ENCODE measurements at regions not wholly inside any gene's neighbourhood (a gene's known extent, or its start where the extent isn't known, plus 50 kb on each side); places are given as distances from the start of the nearest gene placed in this dataset.
A peak's percentile ranks its signal among the peaks of the same experiment; 100 is the strongest.

GRCh38 chr11:26201411-26201810 is 130.5 kb upstream of the ANO3 start:
- no peak for DNase-seq

- DNase-seq = no peak
Measured at GRCh38 chr11:26202754-26203153, 129.2 kb upstream of the ANO3 start.

DNA sequence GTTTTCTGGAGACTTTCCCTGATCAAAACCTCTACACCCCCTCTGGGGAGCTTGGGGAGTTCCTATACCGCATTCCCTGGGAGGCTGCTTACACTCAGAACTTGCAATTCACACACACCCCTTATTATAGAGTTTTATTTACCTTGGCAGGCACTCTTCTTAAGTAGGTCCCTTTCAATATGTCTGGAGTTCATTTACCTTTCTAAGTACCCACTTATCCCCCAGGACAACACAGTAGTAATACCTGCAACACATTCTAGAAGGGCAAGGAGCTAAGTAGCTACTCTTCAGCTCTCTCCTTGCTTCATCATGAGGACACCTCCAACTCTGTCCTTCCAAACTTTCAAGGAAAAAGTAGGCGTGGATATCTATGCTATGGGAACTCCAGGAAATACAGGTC is 127.8 kb upstream of the ANO3 start:
- no peak for DNase-seq

DNA sequence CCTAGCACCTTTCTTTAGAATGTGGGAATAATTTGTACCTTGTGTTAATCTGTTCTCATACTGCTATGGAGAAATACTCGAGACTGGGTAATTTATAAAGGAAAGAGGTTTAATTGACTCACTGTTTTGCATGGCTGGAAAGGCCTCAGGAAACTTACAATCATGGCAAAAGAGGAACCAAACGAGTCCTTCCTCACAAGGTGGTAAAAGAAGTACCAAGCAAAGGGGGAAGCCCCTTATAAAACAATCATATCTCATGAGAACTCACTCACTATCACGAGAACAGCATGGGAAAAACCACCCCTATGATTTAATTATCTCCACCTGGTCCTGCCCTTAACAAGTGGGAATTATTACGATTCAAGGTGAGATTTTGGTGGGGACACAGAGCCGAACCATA is 127.1 kb upstream of the ANO3 start:
- no peak for DNase-seq

GRCh38 chr11:26219183-26220117 is 112.5 kb upstream of the ANO3 start:
- no peak for DNase-seq

DNA sequence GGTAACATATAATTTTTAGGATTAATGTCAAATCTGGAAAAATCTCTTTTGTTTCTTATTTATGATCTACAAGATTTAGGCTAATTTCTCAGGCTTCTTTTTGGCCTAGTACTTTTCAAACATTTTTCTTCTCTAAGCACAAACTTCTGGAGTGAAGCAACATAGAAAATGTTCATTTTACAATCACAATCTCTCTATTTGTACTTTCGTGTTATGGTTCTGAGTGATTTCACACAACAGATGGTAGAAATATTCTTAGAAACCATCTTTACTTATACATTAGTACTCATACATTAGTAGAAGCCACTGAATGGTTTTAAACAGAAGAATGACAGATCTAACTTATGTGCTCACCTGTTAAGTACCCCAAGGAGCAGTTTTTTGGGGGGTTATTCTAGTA is 106.3 kb upstream of the ANO3 start:
- DNase-seq = no peak

DNA sequence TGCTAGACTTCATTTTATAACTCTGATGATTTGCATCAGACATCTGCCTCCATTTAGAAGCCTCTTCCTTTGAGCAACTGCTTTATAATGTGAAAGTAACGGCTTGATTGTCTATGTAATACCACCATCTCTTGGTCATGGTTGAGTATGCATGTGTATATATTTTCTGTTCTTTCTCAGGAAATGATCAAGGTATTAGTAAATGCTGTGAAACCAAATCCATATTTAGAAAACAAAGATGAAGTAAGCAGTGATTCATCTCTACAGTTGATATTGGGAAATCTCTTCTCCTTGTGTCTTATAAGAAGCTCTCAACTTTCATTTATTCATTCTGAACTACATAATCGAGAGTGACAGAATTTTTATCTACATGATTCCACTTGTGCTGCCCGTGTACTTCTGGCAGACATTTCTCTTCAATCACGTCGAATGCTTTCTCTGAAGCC is 104.6 kb upstream of the ANO3 start:
- peak; percentile 67 for DNase-seq

DNA sequence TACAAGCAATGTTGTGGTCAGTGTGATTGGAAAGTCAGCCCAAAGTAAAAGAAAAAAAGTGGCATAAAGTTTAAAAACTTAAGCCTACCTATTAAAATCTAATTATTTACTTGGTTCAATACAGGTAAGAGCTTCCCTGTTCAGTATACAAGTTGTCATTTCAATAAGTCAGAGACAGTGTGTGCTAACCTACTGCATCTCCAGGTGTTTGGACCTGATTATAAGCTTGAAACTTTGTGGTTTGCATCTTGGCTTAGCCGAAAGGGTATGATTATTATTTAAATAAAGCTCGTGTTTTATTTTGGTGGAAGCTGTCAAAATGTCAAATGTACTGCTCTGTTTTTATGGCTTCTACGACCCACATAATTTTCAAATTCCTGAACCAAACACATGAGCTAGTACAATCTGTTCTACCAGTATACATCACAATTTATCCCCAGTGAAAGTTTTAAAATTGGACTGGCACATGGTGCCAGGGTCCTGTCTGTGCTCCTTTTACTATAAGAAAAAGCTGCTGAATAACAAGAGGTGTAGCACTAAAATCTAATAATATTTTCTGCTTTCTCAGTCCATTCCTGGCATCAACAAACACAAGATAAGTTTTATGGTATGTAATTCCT is 103.9 kb upstream of the ANO3 start:
- no peak for DNase-seq

GRCh38 chr11:26228778-26229177 is 103.2 kb upstream of the ANO3 start:
- no peak for DNase-seq

DNA sequence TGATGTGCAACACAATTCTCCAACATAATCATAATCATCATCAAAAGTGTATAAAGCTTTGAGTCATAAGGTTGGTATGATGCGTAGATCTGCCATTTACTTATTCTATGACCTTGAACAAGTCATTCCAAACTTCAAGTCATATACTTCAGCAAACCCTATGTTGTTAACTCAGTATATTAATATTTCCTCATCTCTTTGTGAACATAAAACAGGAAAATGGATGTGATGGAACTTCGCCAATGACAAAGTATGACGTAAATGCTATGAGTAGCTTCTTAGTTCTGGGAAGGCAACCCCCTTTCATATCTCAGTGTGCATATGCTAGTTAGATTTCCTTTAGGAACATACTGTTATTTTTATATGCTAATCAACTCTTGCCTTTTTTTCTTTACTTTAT is 102.7 kb upstream of the ANO3 start:
- DNase-seq = no peak

- no peak for DNase-seq
Measured at GRCh38 chr11:26229981-26230380, 101.9 kb upstream of the ANO3 start.

DNA sequence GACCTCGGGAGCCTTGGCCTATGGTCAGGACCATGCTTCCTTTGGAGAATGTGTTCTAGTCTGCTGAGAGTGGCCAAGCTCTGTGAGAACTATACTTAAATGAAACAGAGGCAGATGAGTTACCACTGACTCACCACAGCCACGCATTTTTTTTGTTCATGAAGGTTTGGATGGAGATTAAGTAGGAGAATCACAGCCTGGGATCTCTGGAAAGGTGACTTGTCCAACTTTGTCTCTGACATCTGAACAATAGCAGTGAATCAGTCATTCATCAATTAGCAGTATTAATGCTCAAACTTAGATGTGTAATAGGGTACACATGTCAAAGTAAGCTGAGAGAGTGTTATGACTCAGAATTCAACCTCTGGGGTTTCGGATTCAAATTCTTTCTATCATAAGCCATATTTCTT is 100.7 kb upstream of the ANO3 start:
- DNase-seq = no peak

- no peak for DNase-seq
Measured at GRCh38 chr11:26234451-26234850, 97.5 kb upstream of the ANO3 start.

- no peak for DNase-seq
Measured at GRCh38 chr11:26243426-26243825, 88.5 kb upstream of the ANO3 start.

GRCh38 chr11:26244207-26244606 is 87.7 kb upstream of the ANO3 start:
- no peak for DNase-seq

DNA sequence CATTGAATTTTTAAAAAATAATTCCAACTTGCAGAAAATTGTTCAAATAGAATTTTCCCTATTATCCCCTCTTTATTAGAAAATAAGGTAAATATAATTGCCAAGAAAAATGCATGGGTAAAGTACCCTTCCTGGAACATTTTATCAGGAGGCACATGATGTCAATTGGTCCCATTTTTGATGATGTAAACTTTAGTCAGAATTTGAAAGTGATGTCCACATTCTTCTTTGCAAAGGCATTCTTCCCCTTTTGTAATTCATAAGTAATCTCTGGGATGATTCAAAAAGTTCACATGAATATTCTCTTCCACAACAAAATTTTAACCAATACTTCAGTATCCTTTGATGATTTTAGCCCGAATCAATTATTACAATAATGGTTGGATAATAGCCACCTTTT is 86.9 kb upstream of the ANO3 start:
- no peak for DNase-seq

GRCh38 chr11:26247340-26247739 is 84.6 kb upstream of the ANO3 start:
- no peak for DNase-seq

- DNase-seq = peak; percentile 41
Measured at GRCh38 chr11:26248661-26249060, 83.3 kb upstream of the ANO3 start.

- DNase-seq = no peak
Measured at GRCh38 chr11:26254378-26254777, 77.6 kb upstream of the ANO3 start.

GRCh38 chr11:26263769-26264168 is 68.2 kb upstream of the ANO3 start:
- no peak for DNase-seq

DNA sequence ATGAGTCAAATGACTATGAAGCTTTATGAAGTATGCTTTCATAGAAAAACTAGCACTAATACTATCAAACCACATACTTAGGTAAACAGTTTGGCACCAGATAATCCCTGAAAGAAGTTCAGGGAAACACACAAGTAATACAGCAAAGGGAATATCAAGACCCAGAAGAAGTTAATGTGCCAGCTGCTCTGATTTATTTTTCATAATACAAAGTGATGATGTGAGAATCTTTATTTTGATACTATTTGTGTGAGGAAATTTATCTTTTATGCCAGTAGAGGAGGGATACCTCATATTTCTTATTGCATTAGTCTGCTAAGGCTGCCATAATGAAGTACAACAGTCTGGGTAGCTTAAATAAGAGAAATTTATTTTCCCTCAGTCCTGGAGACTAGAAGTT is 67.7 kb upstream of the ANO3 start:
- DNase-seq = no peak

GRCh38 chr11:26268980-26269660 is 62.8 kb upstream of the ANO3 start:
- DNase-seq = no peak

DNA sequence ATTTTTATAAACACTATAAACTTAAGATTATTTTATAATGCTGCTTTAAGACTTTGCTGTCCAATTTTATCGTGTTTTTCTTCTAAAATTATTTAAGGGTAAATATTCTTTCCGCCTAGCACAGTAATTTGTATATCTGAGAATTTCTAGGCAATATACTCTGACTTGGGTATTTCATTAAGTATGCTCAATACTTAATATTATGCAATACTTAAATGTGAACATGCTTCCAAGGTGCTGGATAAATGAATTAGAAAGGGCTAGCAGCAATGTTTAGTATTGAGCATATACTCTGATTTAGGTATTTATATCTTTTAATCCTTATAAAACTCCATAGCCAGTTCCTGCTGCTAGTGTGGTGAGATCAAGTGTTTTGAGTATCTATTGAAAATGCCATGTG is 60.3 kb upstream of the ANO3 start:
- no peak for DNase-seq
